22Rv1 (cell line): ENCODE measurements at regions not wholly inside any gene's neighbourhood (a gene's known extent, or its start where the extent isn't known, plus 50 kb on each side); places are given as distances from the start of the nearest gene placed in this dataset.

Experiments
- CTCF ChIP-seq: fragments of 450-650 bp; IDR thresholded peaks from 2 replicates; pipeline ENCODE4 v1.5.1; 2017; ENCODE audit warnings: mild to moderate bottlenecking
- ZFX ChIP-seq: fragments of 450-650 bp; IDR thresholded peaks from 2 replicates; pipeline ENCODE4 v1.6.1; 2017; ENCODE audit warnings: antibody characterized with exemption, borderline replicate concordance

- TF ChIP-seq CTCF: no peak
- TF ChIP-seq ZFX: no peak
These were observed 116.3 kb downstream of the RMI2 start for GRCh38 chr16:11461595-11461990.
